Panc1 (cell line): ENCODE measurements at regions not wholly inside any gene's neighbourhood (a gene's known extent, or its start where the extent isn't known, plus 50 kb on each side); places are given as distances from the start of the nearest gene placed in this dataset.

Experiments used
- ATAC-seq: fragments of 200-7000 bp; cut with Tn5 transposase; 2 replicates; pipeline ENCODE4 v1.9.1; 2020; ENCODE audit warnings: mild to moderate bottlenecking, moderate library complexity
- BruUV-seq: library from RNA; stranded (reverse); fragments of 400-500 nt; replicated peaks from 2 replicates; lab custom pipeline; 2021; lab: Mats Ljungman, UMichigan
- CTCF ChIA-PET: fragments of 300-600 bp; sonication (Branson Sonifier 250); formaldehyde crosslinking; loops from one replicate; lab custom pipeline; 2022; ENCODE audit warnings: antibody characterized with exemption; lab: Charles Lee
- POLR2A ChIA-PET: fragments of 300-600 bp; sonication (Branson Sonifier 250); formaldehyde crosslinking; loops from one replicate; lab custom pipeline; 2022; ENCODE audit warnings: antibody characterized with exemption; lab: Charles Lee
- DNase-seq: peaks from one replicate; pipeline ENCODE4 v3.0.0-alpha.2; 2010; ENCODE audit warnings: low read depth, low spot score
- H3K27ac ChIP-seq: 2 replicates; pipeline ENCODE4 v1.5.1; 2011; ENCODE audit warnings: mild to moderate bottlenecking, low read length, inconsistent platforms
- H3K27me3 ChIP-seq: fragments of 200-500 bp; sonication (Bioruptor generic); 2 replicates; pipeline ENCODE4 v1.6.0; 2014; ENCODE audit warnings: low read length, inconsistent platforms; ENCODE audit not compliant: control insufficient read depth, insufficient read depth
- H3K36me3 ChIP-seq: fragments of 200-500 bp; sonication (Bioruptor generic); 2 replicates; pipeline ENCODE4 v1.5.1; 2014; ENCODE audit warnings: inconsistent platforms, mild to moderate bottlenecking, low read length, moderate library complexity; ENCODE audit not compliant: control insufficient read depth, insufficient read depth
- H3K4me1 ChIP-seq: 2 replicates; pipeline ENCODE4 v1.5.1; 2011; ENCODE audit warnings: inconsistent platforms, mild to moderate bottlenecking, low read length, moderate library complexity; ENCODE audit not compliant: control insufficient read depth, insufficient read depth
- H3K4me3 ChIP-seq, 2 experiments: 2 replicates each; pipeline ENCODE4 v1.5.1; 2011 to 2012; ENCODE audit warnings: low read depth in 2 of 2, low read length in 2 of 2, mild to moderate bottlenecking in 2 of 2, inconsistent platforms in 1 of 2, moderate library complexity in 1 of 2
- H3K9me3 ChIP-seq: fragments of 200-500 bp; sonication (Bioruptor generic); 2 replicates; pipeline ENCODE4 v1.5.1; 2014; ENCODE audit warnings: low read depth, mild to moderate bottlenecking, inconsistent platforms, low read length, moderate library complexity; ENCODE audit not compliant: control insufficient read depth, insufficient read depth
- POLR2AphosphoS5 ChIP-seq: IDR thresholded peaks from 2 replicates; pipeline ENCODE4 v1.6.1; 2012; ENCODE audit warnings: mild to moderate bottlenecking, low read depth, low read length, moderate library complexity
- SIN3A ChIP-seq: IDR thresholded peaks from 2 replicates; pipeline ENCODE4 v1.6.1; 2012; ENCODE audit warnings: low read depth, mild to moderate bottlenecking, low read length, moderate library complexity, borderline replicate concordance; ENCODE audit not compliant: insufficient read depth
- TCF7L2 ChIP-seq: IDR thresholded peaks from 2 replicates; pipeline ENCODE4 v1.6.1; 2011; ENCODE audit warnings: mild to moderate bottlenecking, low read depth, low read length, inconsistent platforms
- in situ Hi-C: cut with HindIII; loops from 2 replicates; pipeline ENCODE4 v1.10.0; 2016; ENCODE audit warnings: low sequenced_read_pairs, low pct_unique_long_range_greater_than_20kb
- intact Hi-C: fragments of 100-400 bp; cut with micrococcal nuclease; formaldehyde crosslinking; loops from one replicate; pipeline ENCODE4 v1.10.0; 2022; ENCODE audit not compliant: unreplicated experiment
- TF ChIP-seq, protein P1 (sequence below), 2 experiments: IDR thresholded peaks; 2 replicates each; pipeline ENCODE4 v1.6.1; 2011 to 2012; ENCODE audit warnings: low read depth in 2 of 2, control low read depth in 1 of 2, low read length in 1 of 2, mild to moderate bottlenecking in 1 of 2, moderate library complexity in 1 of 2; ENCODE audit not compliant: insufficient read depth in 1 of 2
- TF ChIP-seq, protein P2 (sequence below): fragments of 450-650 bp; IDR thresholded peaks from 2 replicates; pipeline ENCODE4 v1.5.1; 2017; ENCODE audit warnings: mild to moderate bottlenecking

DNA sequence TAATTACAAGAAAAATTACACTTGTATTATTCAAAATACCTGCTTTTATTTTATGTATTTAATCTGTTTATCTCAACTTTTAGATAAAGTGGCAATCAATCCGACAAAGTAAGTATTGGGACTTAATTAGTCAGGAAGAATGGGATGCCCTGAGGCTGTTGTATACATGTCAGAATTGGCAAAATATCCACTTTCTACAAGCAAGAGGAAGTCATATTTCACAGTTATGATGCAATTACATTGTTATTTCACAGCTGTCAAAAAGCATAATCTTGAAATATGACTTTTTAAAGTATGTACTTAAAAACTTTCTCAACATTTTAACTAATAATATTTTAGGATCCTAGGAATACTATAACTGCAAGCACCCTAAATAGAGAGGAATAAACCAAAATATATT is 357.1 kb upstream of the MGAT4C start:
- BruUV-seq, result no TSS peak
- no peaks in the 10 kb centered on the region for H3K36me3 ChIP-seq
- no peaks in the 10 kb centered on the region for H3K9me3 ChIP-seq
- no peaks in the 10 kb centered on the region for H3K4me1 ChIP-seq
- TF ChIP-seq, protein P1, sequence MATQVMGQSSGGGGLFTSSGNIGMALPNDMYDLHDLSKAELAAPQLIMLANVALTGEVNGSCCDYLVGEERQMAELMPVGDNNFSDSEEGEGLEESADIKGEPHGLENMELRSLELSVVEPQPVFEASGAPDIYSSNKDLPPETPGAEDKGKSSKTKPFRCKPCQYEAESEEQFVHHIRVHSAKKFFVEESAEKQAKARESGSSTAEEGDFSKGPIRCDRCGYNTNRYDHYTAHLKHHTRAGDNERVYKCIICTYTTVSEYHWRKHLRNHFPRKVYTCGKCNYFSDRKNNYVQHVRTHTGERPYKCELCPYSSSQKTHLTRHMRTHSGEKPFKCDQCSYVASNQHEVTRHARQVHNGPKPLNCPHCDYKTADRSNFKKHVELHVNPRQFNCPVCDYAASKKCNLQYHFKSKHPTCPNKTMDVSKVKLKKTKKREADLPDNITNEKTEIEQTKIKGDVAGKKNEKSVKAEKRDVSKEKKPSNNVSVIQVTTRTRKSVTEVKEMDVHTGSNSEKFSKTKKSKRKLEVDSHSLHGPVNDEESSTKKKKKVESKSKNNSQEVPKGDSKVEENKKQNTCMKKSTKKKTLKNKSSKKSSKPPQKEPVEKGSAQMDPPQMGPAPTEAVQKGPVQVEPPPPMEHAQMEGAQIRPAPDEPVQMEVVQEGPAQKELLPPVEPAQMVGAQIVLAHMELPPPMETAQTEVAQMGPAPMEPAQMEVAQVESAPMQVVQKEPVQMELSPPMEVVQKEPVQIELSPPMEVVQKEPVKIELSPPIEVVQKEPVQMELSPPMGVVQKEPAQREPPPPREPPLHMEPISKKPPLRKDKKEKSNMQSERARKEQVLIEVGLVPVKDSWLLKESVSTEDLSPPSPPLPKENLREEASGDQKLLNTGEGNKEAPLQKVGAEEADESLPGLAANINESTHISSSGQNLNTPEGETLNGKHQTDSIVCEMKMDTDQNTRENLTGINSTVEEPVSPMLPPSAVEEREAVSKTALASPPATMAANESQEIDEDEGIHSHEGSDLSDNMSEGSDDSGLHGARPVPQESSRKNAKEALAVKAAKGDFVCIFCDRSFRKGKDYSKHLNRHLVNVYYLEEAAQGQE (IDR thresholded peaks at IDR 0.05; ENCODE audit: insufficient read depth in 1 of 2, low read depth in 2 of 2, low read length in 1 of 2), result no peak
- TF ChIP-seq, protein P2, sequence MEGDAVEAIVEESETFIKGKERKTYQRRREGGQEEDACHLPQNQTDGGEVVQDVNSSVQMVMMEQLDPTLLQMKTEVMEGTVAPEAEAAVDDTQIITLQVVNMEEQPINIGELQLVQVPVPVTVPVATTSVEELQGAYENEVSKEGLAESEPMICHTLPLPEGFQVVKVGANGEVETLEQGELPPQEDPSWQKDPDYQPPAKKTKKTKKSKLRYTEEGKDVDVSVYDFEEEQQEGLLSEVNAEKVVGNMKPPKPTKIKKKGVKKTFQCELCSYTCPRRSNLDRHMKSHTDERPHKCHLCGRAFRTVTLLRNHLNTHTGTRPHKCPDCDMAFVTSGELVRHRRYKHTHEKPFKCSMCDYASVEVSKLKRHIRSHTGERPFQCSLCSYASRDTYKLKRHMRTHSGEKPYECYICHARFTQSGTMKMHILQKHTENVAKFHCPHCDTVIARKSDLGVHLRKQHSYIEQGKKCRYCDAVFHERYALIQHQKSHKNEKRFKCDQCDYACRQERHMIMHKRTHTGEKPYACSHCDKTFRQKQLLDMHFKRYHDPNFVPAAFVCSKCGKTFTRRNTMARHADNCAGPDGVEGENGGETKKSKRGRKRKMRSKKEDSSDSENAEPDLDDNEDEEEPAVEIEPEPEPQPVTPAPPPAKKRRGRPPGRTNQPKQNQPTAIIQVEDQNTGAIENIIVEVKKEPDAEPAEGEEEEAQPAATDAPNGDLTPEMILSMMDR, result no peak
- no peak for TF ChIP-seq SIN3A
- TF ChIP-seq TCF7L2, result no peak
- TF ChIP-seq POLR2AphosphoS5, result no peak
- DNase-seq (no peak), ATAC-seq (no peak)
- in situ Hi-C loops (no loop called here), intact Hi-C loops (no loop called here)
- H3K27me3 ChIP-seq, result no peaks in the 10 kb centered on the region
- no peak overlapping the region for H3K27ac ChIP-seq
- no peak overlapping the region for H3K4me3 ChIP-seq
- CTCF ChIA-PET, result no interaction called here
- POLR2A ChIA-PET, result no interaction called here

DNA sequence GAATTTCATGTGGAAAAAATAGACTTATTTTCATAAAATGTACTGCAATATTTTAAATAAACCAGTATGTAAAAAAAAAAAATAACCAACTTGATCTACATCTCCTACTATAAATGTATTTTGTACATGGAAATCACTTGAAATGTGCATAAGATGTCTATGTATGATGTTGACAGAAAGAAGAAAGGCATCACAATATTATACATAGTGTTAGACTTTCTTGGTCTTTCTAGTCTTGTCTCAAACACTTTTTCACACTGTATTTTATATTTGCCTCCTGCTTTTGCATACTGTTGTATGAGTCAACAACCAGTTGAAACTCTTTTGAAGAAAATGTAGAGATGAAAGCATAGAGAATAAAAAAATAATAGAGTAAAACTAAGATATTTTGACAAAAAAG is 352.4 kb upstream of the MGAT4C start:
- TF ChIP-seq POLR2AphosphoS5 (no peak), TCF7L2 (no peak), SIN3A (no peak)
- TF ChIP-seq, protein P2, result no peak
- TF ChIP-seq, protein P1 (IDR thresholded peaks at IDR 0.05; ENCODE audit: insufficient read depth in 1 of 2, low read depth in 2 of 2, low read length in 1 of 2), result no peak
- ATAC-seq (no peak), DNase-seq (no peak)
- CTCF ChIA-PET, result no interaction called here
- POLR2A ChIA-PET, result no interaction called here
- H3K4me3 ChIP-seq, result no peak overlapping the region
- H3K36me3 ChIP-seq, result no peaks in the 10 kb centered on the region
- in situ Hi-C loops (no loop called here), intact Hi-C loops (no loop called here)
- H3K27ac ChIP-seq, result no peak overlapping the region
- BruUV-seq, result no TSS peak
- H3K27me3 ChIP-seq, result no peaks in the 10 kb centered on the region
- no peaks in the 10 kb centered on the region for H3K4me1 ChIP-seq
- H3K9me3 ChIP-seq, result no peaks in the 10 kb centered on the region
